KMS-11 (cell line): ENCODE measurements at regions not wholly inside any gene's neighbourhood (a gene's known extent, or its start where the extent isn't known, plus 50 kb on each side); places are given as distances from the start of the nearest gene placed in this dataset.

Experiments used
- H2AFZ ChIP-seq: fragments of 200-600 bp; sonication (generic); 2 replicates; pipeline ENCODE4 v1.6.1; 2016; ENCODE audit warnings: antibody characterized with exemption, mixed run types, low read depth
- H3K27ac ChIP-seq: fragments of 200-600 bp; sonication (generic); 2 replicates; pipeline ENCODE4 v1.6.1; 2016; ENCODE audit warnings: mild to moderate bottlenecking, mixed run types
- H3K27me3 ChIP-seq: fragments of 200-600 bp; sonication (generic); 2 replicates; pipeline ENCODE4 v1.6.1; 2017; ENCODE audit warnings: mild to moderate bottlenecking, low read depth, mixed run types, moderate library complexity; ENCODE audit not compliant: insufficient read depth
- H3K36me3 ChIP-seq: fragments of 200-600 bp; sonication (generic); 2 replicates; pipeline ENCODE4 v1.6.1; 2017; ENCODE audit warnings: mild to moderate bottlenecking, mixed run types; ENCODE audit not compliant: insufficient read depth
- H3K4me1 ChIP-seq: fragments of 200-600 bp; sonication (generic); 2 replicates; pipeline ENCODE4 v1.6.1; 2016; ENCODE audit warnings: mild to moderate bottlenecking, low read depth, mixed run types; ENCODE audit not compliant: poor library complexity, severe bottlenecking
- H3K4me2 ChIP-seq: fragments of 200-600 bp; sonication (generic); 2 replicates; pipeline ENCODE4 v1.7.0; 2016; ENCODE audit warnings: mild to moderate bottlenecking, mixed run types
- H3K4me3 ChIP-seq: fragments of 200-600 bp; sonication (generic); IDR thresholded peaks from 2 replicates; pipeline ENCODE4 v1.6.1; 2017; ENCODE audit warnings: low read depth, low read length, mixed read lengths; ENCODE audit not compliant: insufficient read depth
- H3K79me2 ChIP-seq: fragments of 200-600 bp; sonication (generic); 2 replicates; pipeline ENCODE4 v1.6.1; 2016; ENCODE audit warnings: low read depth, mixed run types; ENCODE audit not compliant: insufficient read depth
- H3K9ac ChIP-seq: fragments of 200-600 bp; sonication (generic); 2 replicates; pipeline ENCODE4 v1.6.1; 2016; ENCODE audit warnings: mild to moderate bottlenecking, mixed run types
- H4K20me1 ChIP-seq: fragments of 200-600 bp; sonication (generic); 2 replicates; pipeline ENCODE4 v1.6.1; 2016; ENCODE audit warnings: mild to moderate bottlenecking, mixed run types; ENCODE audit not compliant: insufficient read depth
- TF ChIP-seq, protein P1 (sequence below): fragments of 200-600 bp; sonication (generic); conservative IDR thresholded peaks from 2 replicates; pipeline ENCODE4 v1.6.1; 2017; ENCODE audit warnings: low read depth, mild to moderate bottlenecking, antibody characterized with exemption, low read length, moderate library complexity, mixed read lengths

DNA sequence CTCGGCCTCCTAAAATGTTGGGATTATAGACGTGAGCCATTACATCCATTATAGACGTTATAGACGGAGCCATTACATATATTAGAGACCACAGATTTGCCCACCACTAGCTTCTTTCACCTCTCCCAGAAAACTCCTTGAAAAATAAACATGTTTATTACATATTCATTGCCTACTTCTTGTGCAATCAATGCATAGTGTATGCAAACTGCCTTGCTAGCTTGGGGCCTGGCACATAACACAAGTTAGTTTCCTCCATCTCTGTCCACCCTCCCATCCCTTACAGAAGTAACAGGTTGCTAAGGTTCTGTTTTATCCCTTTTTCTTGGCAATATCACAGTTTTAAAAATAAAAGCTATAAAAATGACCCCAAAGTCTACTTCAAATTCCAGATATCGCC lies 66.4 kb upstream of the KRR1 start:
- Histone ChIP-seq H3K4me1 (no peaks in the 10 kb centered on the region), H3K79me2 (no peaks in the 10 kb centered on the region), H3K36me3 (no peaks in the 10 kb centered on the region), H3K27ac (no peak overlapping the region), H3K4me2 (no peak overlapping the region), H3K27me3 (no peaks in the 10 kb centered on the region), H4K20me1 (no peaks in the 10 kb centered on the region), H2AFZ (no peak overlapping the region), H3K4me3 (no peak overlapping the region), H3K9ac (no peak overlapping the region)
- TF ChIP-seq, protein P1, sequence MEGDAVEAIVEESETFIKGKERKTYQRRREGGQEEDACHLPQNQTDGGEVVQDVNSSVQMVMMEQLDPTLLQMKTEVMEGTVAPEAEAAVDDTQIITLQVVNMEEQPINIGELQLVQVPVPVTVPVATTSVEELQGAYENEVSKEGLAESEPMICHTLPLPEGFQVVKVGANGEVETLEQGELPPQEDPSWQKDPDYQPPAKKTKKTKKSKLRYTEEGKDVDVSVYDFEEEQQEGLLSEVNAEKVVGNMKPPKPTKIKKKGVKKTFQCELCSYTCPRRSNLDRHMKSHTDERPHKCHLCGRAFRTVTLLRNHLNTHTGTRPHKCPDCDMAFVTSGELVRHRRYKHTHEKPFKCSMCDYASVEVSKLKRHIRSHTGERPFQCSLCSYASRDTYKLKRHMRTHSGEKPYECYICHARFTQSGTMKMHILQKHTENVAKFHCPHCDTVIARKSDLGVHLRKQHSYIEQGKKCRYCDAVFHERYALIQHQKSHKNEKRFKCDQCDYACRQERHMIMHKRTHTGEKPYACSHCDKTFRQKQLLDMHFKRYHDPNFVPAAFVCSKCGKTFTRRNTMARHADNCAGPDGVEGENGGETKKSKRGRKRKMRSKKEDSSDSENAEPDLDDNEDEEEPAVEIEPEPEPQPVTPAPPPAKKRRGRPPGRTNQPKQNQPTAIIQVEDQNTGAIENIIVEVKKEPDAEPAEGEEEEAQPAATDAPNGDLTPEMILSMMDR: no peak

DNA sequence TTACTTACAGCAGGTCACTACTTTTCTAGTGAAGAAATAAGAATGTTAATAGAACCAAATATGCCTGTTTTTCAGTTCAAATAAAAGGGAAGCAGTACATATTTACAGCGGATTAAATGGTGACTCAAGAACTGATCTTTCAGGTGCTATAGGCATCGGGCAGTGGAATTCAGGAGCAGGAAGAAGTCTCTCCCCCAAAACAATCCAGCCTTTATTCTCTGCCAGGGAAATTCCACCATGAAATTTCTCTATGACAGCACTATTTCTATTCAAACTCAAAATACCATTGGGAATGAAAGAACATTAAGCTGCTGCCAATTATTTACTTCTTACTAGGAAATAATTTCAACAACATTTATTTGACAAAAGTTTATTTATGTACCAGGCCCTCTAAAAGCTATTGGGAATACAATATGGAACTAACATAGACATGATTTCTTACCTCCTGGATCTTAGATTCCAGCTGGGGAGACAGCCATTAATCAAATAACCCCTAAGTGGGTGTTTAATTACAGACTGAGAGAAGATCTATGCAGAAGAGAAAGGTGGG lies 60.3 kb upstream of the KRR1 start:
- Histone ChIP-seq H3K9ac (no peak overlapping the region), H4K20me1 (no peaks in the 10 kb centered on the region), H3K36me3 (no peaks in the 10 kb centered on the region), H3K27me3 (no peaks in the 10 kb centered on the region), H3K27ac (no peak overlapping the region), H3K4me1 (no peaks in the 10 kb centered on the region), H3K79me2 (no peaks in the 10 kb centered on the region), H3K4me3 (no peak overlapping the region), H2AFZ (no peak overlapping the region), H3K4me2 (no peak overlapping the region)
- TF ChIP-seq, protein P1: no peak

DNA sequence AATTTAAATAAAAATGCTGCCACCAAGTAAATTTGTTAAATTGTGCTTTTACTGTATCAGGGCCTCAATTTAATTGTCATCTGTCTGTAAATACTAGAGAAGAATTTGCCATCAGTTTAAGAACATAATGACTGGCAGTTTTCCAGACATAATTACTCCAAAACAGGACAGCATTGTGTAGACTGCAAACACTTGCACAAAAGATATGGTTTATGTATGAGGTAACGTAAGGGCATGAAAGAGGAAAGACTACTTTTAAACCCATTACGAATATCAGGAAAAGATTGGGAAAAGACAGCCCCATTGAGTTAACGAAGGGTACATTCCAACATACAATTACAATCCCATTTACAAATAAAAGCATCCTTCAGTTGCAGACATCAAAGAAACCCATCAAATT lies 59.8 kb upstream of the KRR1 start:
- no peaks in the 10 kb centered on the region for H3K4me1 ChIP-seq
- TF ChIP-seq, protein P1: no peak
- H3K27ac ChIP-seq: no peak overlapping the region
- no peak overlapping the region for H3K4me2 ChIP-seq
- no peak overlapping the region for H3K4me3 ChIP-seq
- H3K79me2 ChIP-seq: no peaks in the 10 kb centered on the region
- no peaks in the 10 kb centered on the region for H4K20me1 ChIP-seq
- H2AFZ ChIP-seq: no peak overlapping the region
- H3K27me3 ChIP-seq: no peaks in the 10 kb centered on the region
- no peak overlapping the region for H3K9ac ChIP-seq
- H3K36me3 ChIP-seq: no peaks in the 10 kb centered on the region

DNA sequence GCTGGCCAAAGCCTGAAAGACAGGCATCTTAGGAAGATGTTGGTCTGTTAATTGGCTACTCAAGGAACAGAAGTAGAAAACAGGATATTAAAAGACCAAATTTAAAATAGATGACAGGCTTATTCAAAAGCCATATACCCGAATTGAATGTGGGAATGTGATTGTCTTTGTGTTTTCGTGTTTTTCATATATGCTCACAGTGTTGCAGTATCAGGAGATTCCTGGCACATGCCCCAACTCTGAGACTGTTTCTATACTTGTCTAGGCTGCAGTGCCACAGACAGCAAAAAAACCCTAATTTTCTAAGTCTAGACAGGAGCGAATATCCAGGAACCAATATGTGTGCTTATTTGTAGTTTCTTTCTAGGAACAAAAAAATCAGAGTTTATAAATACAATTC lies 57.4 kb upstream of the KRR1 start:
- no peaks in the 10 kb centered on the region for H4K20me1 ChIP-seq
- no peaks in the 10 kb centered on the region for H3K4me1 ChIP-seq
- TF ChIP-seq, protein P1: no peak
- no peak overlapping the region for H3K4me3 ChIP-seq
- no peak overlapping the region for H3K27ac ChIP-seq
- H3K36me3 ChIP-seq: no peaks in the 10 kb centered on the region
- no peak overlapping the region for H3K4me2 ChIP-seq
- H3K9ac ChIP-seq: no peak overlapping the region
- H3K27me3 ChIP-seq: no peaks in the 10 kb centered on the region
- H3K79me2 ChIP-seq: no peaks in the 10 kb centered on the region
- H2AFZ ChIP-seq: no peak overlapping the region
